Activated T-cell treated with anti-CD3 and anti-CD28 coated beads, Interleukin-2, amount 50 U/mL, for 4 hours (primary cell): ENCODE measurements at regions not wholly inside any gene's neighbourhood (a gene's known extent, or its start where the extent isn't known, plus 50 kb on each side); places are given as distances from the start of the nearest gene placed in this dataset.
"Not testable (repeated sequence)": the region's sequence is repeated elsewhere in the genome, so short reads cannot be mapped to it uniquely, and the experiment has no call there.

ENCODE experiments used
- ATAC-seq, 2 donors: fragments of 200-7000 bp; cut with Tn5 transposase; one replicate each; pipeline ENCODE4 v1.10.0; 2021
- DNase-seq: peaks from one replicate; pipeline ENCODE4 v3.0.0-alpha.2; 2020
- H3K27me3 Mint-ChIP-seq: one replicate; pipeline ENCODE4 v1.8.0; 2021; ENCODE audit warnings: low read depth, mixed read lengths
- H3K36me3 Mint-ChIP-seq: one replicate; pipeline ENCODE4 v1.8.0; 2022; ENCODE audit warnings: mixed read lengths; ENCODE audit not compliant: insufficient read depth
- H3K4me1 Mint-ChIP-seq: one replicate; pipeline ENCODE4 v1.8.0; 2021; ENCODE audit warnings: low read depth, mixed read lengths
- H3K4me3 Mint-ChIP-seq: one replicate; pipeline ENCODE4 v1.8.0; 2021; ENCODE audit warnings: mild to moderate bottlenecking, moderate library complexity, mixed read lengths
- H3K9me3 Mint-ChIP-seq: one replicate; pipeline ENCODE4 v1.8.0; 2021; ENCODE audit warnings: mixed read lengths

- no peak overlapping the region for H3K4me3 Mint-ChIP-seq
- no peaks in the 10 kb centered on the region for H3K36me3 Mint-ChIP-seq
- H3K9me3 Mint-ChIP-seq = no peaks in the 10 kb centered on the region
- H3K4me1 Mint-ChIP-seq = no peaks in the 10 kb centered on the region
- no peak for DNase-seq
- H3K27me3 Mint-ChIP-seq = no peaks in the 10 kb centered on the region
- ATAC-seq = no peak
Measured at GRCh38 chr2:194697439-194697838, 959.6 kb upstream of the SLC39A10 start.

GRCh38 chr2:194696690-194697089 lies 960.3 kb upstream of the SLC39A10 start:
- no peak for DNase-seq
- Mint-ChIP-seq H3K4me1 (no peaks in the 10 kb centered on the region), H3K4me3 (no peak overlapping the region), H3K36me3 (no peaks in the 10 kb centered on the region), H3K9me3 (no peaks in the 10 kb centered on the region), H3K27me3 (no peaks in the 10 kb centered on the region)
- no peak for ATAC-seq

- Mint-ChIP-seq H3K9me3 (no peaks in the 10 kb centered on the region), H3K4me3 (no peak overlapping the region)
- no peak for DNase-seq
Measured at GRCh38 chr2:194686569-194686968, 970.5 kb upstream of the SLC39A10 start.

GRCh38 chr2:194674043-194674442 lies 983.0 kb upstream of the SLC39A10 start:
- H3K36me3 Mint-ChIP-seq = no peaks in the 10 kb centered on the region
- H3K9me3 Mint-ChIP-seq = no peaks in the 10 kb centered on the region
- DNase-seq (no peak), ATAC-seq (no peak)
- H3K4me1 Mint-ChIP-seq = no peaks in the 10 kb centered on the region
- H3K27me3 Mint-ChIP-seq = no peaks in the 10 kb centered on the region
- no peak overlapping the region for H3K4me3 Mint-ChIP-seq

More at GRCh38 chr2:194686569-194686968, 970.5 kb upstream of the SLC39A10 start:
- no peaks in the 10 kb centered on the region for H3K4me1 Mint-ChIP-seq
- no peaks in the 10 kb centered on the region for H3K27me3 Mint-ChIP-seq
- no peak for ATAC-seq
- no peaks in the 10 kb centered on the region for H3K36me3 Mint-ChIP-seq

- Mint-ChIP-seq H3K27me3 (no peaks in the 10 kb centered on the region), H3K36me3 (no peaks in the 10 kb centered on the region), H3K4me3 (no peak overlapping the region), H3K4me1 (no peaks in the 10 kb centered on the region), H3K9me3 (no peaks in the 10 kb centered on the region)
- ATAC-seq (no peak), DNase-seq (no peak)
Measured at GRCh38 chr2:194672994-194673393, 984.0 kb upstream of the SLC39A10 start.

GRCh38 chr2:194661431-194661830 lies 995.6 kb upstream of the SLC39A10 start:
- DNase-seq (no peak), ATAC-seq (no peak)
- Mint-ChIP-seq H3K4me1 (no peaks in the 10 kb centered on the region), H3K27me3 (peaks cover 1% of the 10 kb centered on the region), H3K36me3 (no peaks in the 10 kb centered on the region), H3K4me3 (no peak overlapping the region), H3K9me3 (no peaks in the 10 kb centered on the region)

GRCh38 chr2:194639057-194639456 lies 1018.0 kb upstream of the SLC39A10 start:
- H3K9me3 Mint-ChIP-seq, H3K27me3 Mint-ChIP-seq, H3K4me3 Mint-ChIP-seq, H3K4me1 Mint-ChIP-seq, H3K36me3 Mint-ChIP-seq, ATAC-seq, DNase-seq: not testable (repeated sequence)

- H3K9me3 Mint-ChIP-seq = no peaks in the 10 kb centered on the region
- DNase-seq (no peak), ATAC-seq (no peak)
- H3K36me3 Mint-ChIP-seq = no peaks in the 10 kb centered on the region
- no peaks in the 10 kb centered on the region for H3K27me3 Mint-ChIP-seq
- H3K4me3 Mint-ChIP-seq = no peak overlapping the region
- no peaks in the 10 kb centered on the region for H3K4me1 Mint-ChIP-seq
Measured at GRCh38 chr2:194621945-194622344, 1035.1 kb upstream of the SLC39A10 start.

GRCh38 chr2:194619366-194619765 lies 1037.7 kb upstream of the SLC39A10 start:
- no peak for DNase-seq
- H3K36me3 Mint-ChIP-seq = no peaks in the 10 kb centered on the region
- ATAC-seq = no peak
- H3K9me3 Mint-ChIP-seq = no peaks in the 10 kb centered on the region
- no peaks in the 10 kb centered on the region for H3K4me1 Mint-ChIP-seq
- H3K27me3 Mint-ChIP-seq = no peaks in the 10 kb centered on the region
- no peak overlapping the region for H3K4me3 Mint-ChIP-seq

- ATAC-seq (no peak), DNase-seq (no peak)
- Mint-ChIP-seq H3K4me3 (no peak overlapping the region), H3K9me3 (no peaks in the 10 kb centered on the region), H3K27me3 (no peaks in the 10 kb centered on the region), H3K36me3 (no peaks in the 10 kb centered on the region), H3K4me1 (no peaks in the 10 kb centered on the region)
Measured at GRCh38 chr2:194618432-194618831, 1038.6 kb upstream of the SLC39A10 start.

- Mint-ChIP-seq H3K4me1 (no peaks in the 10 kb centered on the region), H3K27me3 (no peaks in the 10 kb centered on the region), H3K4me3 (no peak overlapping the region), H3K9me3 (no peaks in the 10 kb centered on the region), H3K36me3 (no peaks in the 10 kb centered on the region)
- ATAC-seq (no peak), DNase-seq (no peak)
Measured at GRCh38 chr2:194616334-194616733, 1040.7 kb upstream of the SLC39A10 start.

GRCh38 chr2:194610297-194610696 lies 1046.7 kb upstream of the SLC39A10 start:
- ATAC-seq = no peak
- H3K4me1 Mint-ChIP-seq = no peaks in the 10 kb centered on the region
- H3K4me3 Mint-ChIP-seq = no peak overlapping the region
- no peaks in the 10 kb centered on the region for H3K27me3 Mint-ChIP-seq
- DNase-seq = no peak
- no peaks in the 10 kb centered on the region for H3K9me3 Mint-ChIP-seq
- no peaks in the 10 kb centered on the region for H3K36me3 Mint-ChIP-seq

- no peaks in the 10 kb centered on the region for H3K4me1 Mint-ChIP-seq
- no peaks in the 10 kb centered on the region for H3K27me3 Mint-ChIP-seq
- H3K4me3 Mint-ChIP-seq = no peak overlapping the region
Measured at GRCh38 chr2:194603429-194603828, 1053.6 kb upstream of the SLC39A10 start.

GRCh38 chr2:194602750-194603149 lies 1054.3 kb upstream of the SLC39A10 start:
- no peaks in the 10 kb centered on the region for H3K36me3 Mint-ChIP-seq
- H3K4me1 Mint-ChIP-seq = no peaks in the 10 kb centered on the region
- no peak for DNase-seq
- no peak for ATAC-seq
- no peaks in the 10 kb centered on the region for H3K27me3 Mint-ChIP-seq
- H3K9me3 Mint-ChIP-seq = peaks cover 11% of the 10 kb centered on the region
- no peak overlapping the region for H3K4me3 Mint-ChIP-seq

More at GRCh38 chr2:194603429-194603828, 1053.6 kb upstream of the SLC39A10 start:
- Mint-ChIP-seq H3K9me3 (peaks cover 11% of the 10 kb centered on the region), H3K36me3 (no peaks in the 10 kb centered on the region)
- no peak for DNase-seq
- no peak for ATAC-seq

GRCh38 chr2:194591192-194591591 lies 1065.8 kb upstream of the SLC39A10 start:
- no peak for ATAC-seq
- H3K9me3 Mint-ChIP-seq = no peaks in the 10 kb centered on the region
- no peak overlapping the region for H3K4me3 Mint-ChIP-seq
- DNase-seq = no peak
- H3K4me1 Mint-ChIP-seq = no peaks in the 10 kb centered on the region
- H3K27me3 Mint-ChIP-seq = no peaks in the 10 kb centered on the region
- no peaks in the 10 kb centered on the region for H3K36me3 Mint-ChIP-seq

GRCh38 chr2:194587739-194588270 lies 1069.2 kb upstream of the SLC39A10 start:
- no peak for DNase-seq
- H3K4me3 Mint-ChIP-seq = no peak overlapping the region
- no peaks in the 10 kb centered on the region for H3K36me3 Mint-ChIP-seq
- H3K9me3 Mint-ChIP-seq = no peaks in the 10 kb centered on the region
- no peak for ATAC-seq
- no peaks in the 10 kb centered on the region for H3K27me3 Mint-ChIP-seq
- no peaks in the 10 kb centered on the region for H3K4me1 Mint-ChIP-seq
